CD4-positive, CD25-positive, alpha-beta regulatory T cell (primary cell): ENCODE measurements at regions not wholly inside any gene's neighbourhood (a gene's known extent, or its start where the extent isn't known, plus 50 kb on each side); places are given as distances from the start of the nearest gene placed in this dataset.

ENCODE experiments used
- ATAC-seq, 2 donors: fragments of 150-1000 bp; cut with Tn5 transposase; one replicate each; pipeline ENCODE4 v1.10.0; 2021; ENCODE audit warnings: low read depth in 2 of 2, moderate number of reproducible peaks in 2 of 2, moderate library complexity in 1 of 2
- DNase-seq, 3 donors: peaks; one replicate each; pipeline versions ENCODE4 v3.0.0 to v3.0.0-alpha.2; 2012 to 2022; ENCODE audit warnings: mixed read lengths in 1 of 3
- H3K27ac ChIP-seq: one replicate; pipeline ENCODE4 v1.7.0; 2013; ENCODE audit warnings: mild to moderate bottlenecking, low read length; ENCODE audit not compliant: insufficient read depth, poor library complexity, severe bottlenecking
- H3K27me3 ChIP-seq: one replicate; pipeline ENCODE4 v1.7.0; 2013; ENCODE audit warnings: low read length; ENCODE audit not compliant: control insufficient read depth, insufficient read depth
- H3K36me3 ChIP-seq: one replicate; pipeline ENCODE4 v1.7.0; 2013; ENCODE audit warnings: mild to moderate bottlenecking, low read length, moderate library complexity; ENCODE audit not compliant: control insufficient read depth, insufficient read depth
- H3K4me1 ChIP-seq: 2 replicates; pipeline ENCODE4 v1.7.0; 2013; ENCODE audit warnings: mild to moderate bottlenecking, low read length; ENCODE audit not compliant: insufficient read depth, control insufficient read depth, poor library complexity, severe bottlenecking
- H3K4me3 ChIP-seq: one replicate; pipeline ENCODE4 v1.7.0; 2013; ENCODE audit warnings: low read depth, mild to moderate bottlenecking, low read length, moderate library complexity
- H3K9me3 ChIP-seq, 2 experiments: 1 replicate in 1 of 2; 2 replicates in 1 of 2; pipeline ENCODE4 v1.7.0; 2013; ENCODE audit warnings: low read length in 2 of 2, mild to moderate bottlenecking in 1 of 2, moderate library complexity in 1 of 2; ENCODE audit not compliant: control insufficient read depth in 2 of 2
- H3K27ac Mint-ChIP-seq, 3 donors: one replicate each; pipeline ENCODE4 v1.8.0; 2020 to 2022; ENCODE audit warnings: mild to moderate bottlenecking in 3 of 3, mixed read lengths in 3 of 3, moderate library complexity in 2 of 3
- H3K27me3 Mint-ChIP-seq: one replicate; pipeline ENCODE4 v1.8.0; 2022; ENCODE audit warnings: mild to moderate bottlenecking, mixed read lengths
- H3K36me3 Mint-ChIP-seq: one replicate; pipeline ENCODE4 v1.8.0; 2020; ENCODE audit warnings: mixed read lengths
- H3K4me1 Mint-ChIP-seq, 4 donors: one replicate each; pipeline ENCODE4 v1.8.0; 2020 to 2022; ENCODE audit warnings: mixed read lengths in 4 of 4, mild to moderate bottlenecking in 1 of 4
- H3K4me3 Mint-ChIP-seq, 4 donors: one replicate each; pipeline ENCODE4 v1.8.0; 2020 to 2022; ENCODE audit warnings: mild to moderate bottlenecking in 4 of 4, mixed read lengths in 4 of 4, moderate library complexity in 3 of 4
- H3K9me3 Mint-ChIP-seq, 7 donors: one replicate each; pipeline ENCODE4 v1.8.0; 2020 to 2022; ENCODE audit warnings: mixed read lengths in 7 of 7, mild to moderate bottlenecking in 3 of 7, moderate library complexity in 2 of 7

- Histone ChIP-seq H3K4me3 (no peak overlapping the region), H3K27me3 (no peaks in the 10 kb centered on the region), H3K4me1 (peaks cover 3% of the 10 kb centered on the region), H3K27ac (no peak overlapping the region), H3K9me3 (no peaks in the 10 kb centered on the region), H3K36me3 (no peaks in the 10 kb centered on the region)
- no peak for ATAC-seq
- no peaks in the 10 kb centered on the region for H3K36me3 Mint-ChIP-seq
- H3K27me3 Mint-ChIP-seq = no peaks in the 10 kb centered on the region
- DNase-seq = no peak
- H3K4me1 Mint-ChIP-seq = peaks cover 5 to 12% (median 9%) of the 10 kb centered on the region in 4 donors
- no peaks in the 10 kb centered on the region for H3K9me3 Mint-ChIP-seq
- no peak overlapping the region for H3K4me3 Mint-ChIP-seq
- H3K27ac Mint-ChIP-seq = no peak overlapping the region
Observed at GRCh38 chr16:85998868-85999729, 100.1 kb downstream of the IRF8 start.

- Histone ChIP-seq H3K27me3 (no peaks in the 10 kb centered on the region), H3K36me3 (no peaks in the 10 kb centered on the region), H3K27ac (no peak overlapping the region), H3K4me1 (peaks cover 3% of the 10 kb centered on the region), H3K4me3 (no peak overlapping the region), H3K9me3 (no peaks in the 10 kb centered on the region)
- peaks cover 5 to 12% (median 9%) of the 10 kb centered on the region in 4 donors for H3K4me1 Mint-ChIP-seq
- no peaks in the 10 kb centered on the region for H3K9me3 Mint-ChIP-seq
- no peak for DNase-seq
- H3K4me3 Mint-ChIP-seq = no peak overlapping the region
- H3K36me3 Mint-ChIP-seq = no peaks in the 10 kb centered on the region
- H3K27me3 Mint-ChIP-seq = no peaks in the 10 kb centered on the region
- H3K27ac Mint-ChIP-seq = no peak overlapping the region
- ATAC-seq = no peak
Observed at GRCh38 chr16:85999778-86000177, 100.8 kb downstream of the IRF8 start.

GRCh38 chr16:86002178-86002900 is 103.4 kb downstream of the IRF8 start:
- H3K27me3 Mint-ChIP-seq = no peaks in the 10 kb centered on the region
- no peaks in the 10 kb centered on the region for H3K36me3 ChIP-seq
- no peak overlapping the region for H3K4me3 ChIP-seq
- no peaks in the 10 kb centered on the region for H3K36me3 Mint-ChIP-seq
- H3K4me3 Mint-ChIP-seq = no peak overlapping the region
- peaks cover under 1 to 5% (median 3%) of the 10 kb centered on the region in 4 donors for H3K4me1 Mint-ChIP-seq
- peaks cover 0 to 2% (median 0%) of the 10 kb centered on the region in 7 donors for H3K9me3 Mint-ChIP-seq
- no peaks in the 10 kb centered on the region for H3K4me1 ChIP-seq
- no peak for DNase-seq
- H3K27me3 ChIP-seq = no peaks in the 10 kb centered on the region
- peak overlapping the region in 1 of 3 donors; percentile 34 for H3K27ac Mint-ChIP-seq
- ATAC-seq = no peak
- no peaks in the 10 kb centered on the region for H3K9me3 ChIP-seq
- no peak overlapping the region for H3K27ac ChIP-seq

GRCh38 chr16:86007524-86007923 is 108.6 kb downstream of the IRF8 start:
- peaks cover 9% of the 10 kb centered on the region for H3K27me3 Mint-ChIP-seq
- Histone ChIP-seq H3K27ac (no peak overlapping the region), H3K9me3 (no peaks in the 10 kb centered on the region), H3K27me3 (peaks cover 3% of the 10 kb centered on the region), H3K4me3 (no peak overlapping the region), H3K4me1 (no peaks in the 10 kb centered on the region), H3K36me3 (no peaks in the 10 kb centered on the region)
- H3K4me1 Mint-ChIP-seq = peaks cover 0 to 13% (median 10%) of the 10 kb centered on the region in 4 donors
- H3K27ac Mint-ChIP-seq = no peak overlapping the region
- no peak overlapping the region for H3K4me3 Mint-ChIP-seq
- no peak for ATAC-seq
- DNase-seq = no peak
- H3K36me3 Mint-ChIP-seq = no peaks in the 10 kb centered on the region
- peaks cover 0 to 2% (median 0%) of the 10 kb centered on the region in 7 donors for H3K9me3 Mint-ChIP-seq

GRCh38 chr16:86010680-86011141 is 111.7 kb downstream of the IRF8 start:
- H3K27ac ChIP-seq = no peak overlapping the region
- DNase-seq (no peak), ATAC-seq (no peak)
- no peaks in the 10 kb centered on the region for H3K9me3 ChIP-seq
- no peak overlapping the region for H3K4me3 Mint-ChIP-seq
- no peak overlapping the region for H3K4me3 ChIP-seq
- H3K4me1 ChIP-seq = no peaks in the 10 kb centered on the region
- H3K9me3 Mint-ChIP-seq = peaks cover 0 to 4% (median 0%) of the 10 kb centered on the region in 7 donors
- H3K36me3 Mint-ChIP-seq = no peaks in the 10 kb centered on the region
- peaks cover 9% of the 10 kb centered on the region for H3K27me3 Mint-ChIP-seq
- H3K27me3 ChIP-seq = peaks cover 3% of the 10 kb centered on the region
- no peak overlapping the region for H3K27ac Mint-ChIP-seq
- no peaks in the 10 kb centered on the region for H3K36me3 ChIP-seq
- H3K4me1 Mint-ChIP-seq = peaks cover 0 to 13% (median 10%) of the 10 kb centered on the region in 4 donors

- H3K27me3 Mint-ChIP-seq = peaks cover 9% of the 10 kb centered on the region
- H3K27ac ChIP-seq = no peak overlapping the region
- no peaks in the 10 kb centered on the region for H3K36me3 Mint-ChIP-seq
- H3K4me1 Mint-ChIP-seq = peaks cover 0 to 13% (median 10%) of the 10 kb centered on the region in 4 donors
- no peaks in the 10 kb centered on the region for H3K4me1 ChIP-seq
- H3K9me3 Mint-ChIP-seq = peaks cover 0 to 4% (median 0%) of the 10 kb centered on the region in 7 donors
- H3K36me3 ChIP-seq = no peaks in the 10 kb centered on the region
- ATAC-seq (no peak), DNase-seq (no peak)
- peaks cover 3% of the 10 kb centered on the region for H3K27me3 ChIP-seq
- no peak overlapping the region for H3K4me3 ChIP-seq
- no peak overlapping the region for H3K27ac Mint-ChIP-seq
- no peaks in the 10 kb centered on the region for H3K9me3 ChIP-seq
- no peak overlapping the region for H3K4me3 Mint-ChIP-seq
Observed at GRCh38 chr16:86011532-86011931, 112.6 kb downstream of the IRF8 start.

- no peak overlapping the region for H3K4me3 ChIP-seq
- H3K27ac ChIP-seq = no peak overlapping the region
- peaks cover 0 to 13% (median 10%) of the 10 kb centered on the region in 4 donors for H3K4me1 Mint-ChIP-seq
- H3K36me3 Mint-ChIP-seq = no peaks in the 10 kb centered on the region
- no peak overlapping the region for H3K27ac Mint-ChIP-seq
- no peaks in the 10 kb centered on the region for H3K36me3 ChIP-seq
- ATAC-seq (no peak), DNase-seq (no peak)
- H3K9me3 Mint-ChIP-seq = peaks cover 0 to 4% (median 0%) of the 10 kb centered on the region in 7 donors
- no peaks in the 10 kb centered on the region for H3K4me1 ChIP-seq
- peaks cover 9% of the 10 kb centered on the region for H3K27me3 Mint-ChIP-seq
- peaks cover 3% of the 10 kb centered on the region for H3K27me3 ChIP-seq
- H3K4me3 Mint-ChIP-seq = no peak overlapping the region
- H3K9me3 ChIP-seq = no peaks in the 10 kb centered on the region
Observed at GRCh38 chr16:86012221-86012620, 113.3 kb downstream of the IRF8 start.
